Activated CD8-positive, alpha-beta T cell treated with anti-CD3 and anti-CD28 coated beads, Interleukin-2, amount 10 ng/mL, durations not matched to agents 7 days and 5 days (primary cell): ENCODE measurements at regions not wholly inside any gene's neighbourhood (a gene's known extent, or its start where the extent isn't known, plus 50 kb on each side); places are given as distances from the start of the nearest gene placed in this dataset.
A peak's percentile ranks its signal among the peaks of the same experiment; 100 is the strongest.
"Not testable (repeated sequence)": the region's sequence is repeated elsewhere in the genome, so short reads cannot be mapped to it uniquely, and the experiment has no call there.

Experiments
- ATAC-seq: fragments of 150-1000 bp; cut with Tn5 transposase; one replicate; pipeline ENCODE4 v1.10.0; 2021; ENCODE audit warnings: moderate library complexity
- CTCF ChIA-PET: fragments of 350-600 bp; sonication (Branson Sonifier 250); formaldehyde crosslinking; loops from one replicate; lab custom pipeline; 2021; ENCODE audit warnings: antibody characterized with exemption; lab: Charles Lee
- POLR2A ChIA-PET: fragments of 350-600 bp; sonication (Branson Sonifier 250); formaldehyde crosslinking; loops from one replicate; lab custom pipeline; 2021; ENCODE audit warnings: antibody characterized with exemption; lab: Charles Lee
- DNase-seq: peaks from one replicate; pipeline ENCODE4 v3.0.0-alpha.2; 2020
- H3K27ac Mint-ChIP-seq: one replicate; pipeline ENCODE4 v1.8.0; 2021; ENCODE audit warnings: mild to moderate bottlenecking, mixed read lengths
- H3K27me3 Mint-ChIP-seq: one replicate; pipeline ENCODE4 v1.8.0; 2021; ENCODE audit warnings: low read depth, mixed read lengths
- H3K36me3 Mint-ChIP-seq: one replicate; pipeline ENCODE4 v1.8.0; 2021; ENCODE audit warnings: low read depth, mixed read lengths
- H3K4me1 Mint-ChIP-seq: one replicate; pipeline ENCODE4 v1.8.0; 2021; ENCODE audit warnings: low read depth, mixed read lengths
- H3K4me3 Mint-ChIP-seq: one replicate; pipeline ENCODE4 v1.8.0; 2021; ENCODE audit warnings: mild to moderate bottlenecking, mixed read lengths
- H3K9me3 Mint-ChIP-seq: one replicate; pipeline ENCODE4 v1.8.0; 2022; ENCODE audit warnings: mixed read lengths; ENCODE audit not compliant: insufficient read depth

- DNase-seq (no peak), ATAC-seq (no peak)
- Mint-ChIP-seq H3K9me3 (no peaks in the 10 kb centered on the region), H3K27me3 (peaks cover 7% of the 10 kb centered on the region), H3K4me1 (no peaks in the 10 kb centered on the region), H3K27ac (no peak overlapping the region), H3K4me3 (no peak overlapping the region), H3K36me3 (no peaks in the 10 kb centered on the region)
- ChIA-PET CTCF (interaction anchor here (0.8 to 3.8 kb wide), 4 partner anchors 9 to 44 kb away, joined by 3 to 14 read pairs (median 8); no protein-coding TSS in a partner anchor), POLR2A (no interaction called here)
These were observed 247.3 kb downstream of the S1PR1 start for GRCh38 chr1:101483982-101484688.

- Mint-ChIP-seq H3K36me3 (no peaks in the 10 kb centered on the region), H3K27ac (no peak overlapping the region), H3K27me3 (peaks cover 7% of the 10 kb centered on the region), H3K4me1 (no peaks in the 10 kb centered on the region), H3K4me3 (no peak overlapping the region), H3K9me3 (peaks cover 4% of the 10 kb centered on the region)
- ATAC-seq (no peak), DNase-seq (no peak)
- ChIA-PET CTCF (interaction anchor here (0.7 to 3.8 kb wide), 6 partner anchors 8 to 127 kb away, joined by 3 to 14 read pairs (median 3); no protein-coding TSS in a partner anchor), POLR2A (no interaction called here)
These were observed 248.0 kb downstream of the S1PR1 start for GRCh38 chr1:101484689-101485338.

GRCh38 chr1:101485712-101486111, 248.9 kb downstream of the S1PR1 start:
- ChIA-PET CTCF (interaction anchor here (0.7 to 3.8 kb wide), 4 partner anchors 8 to 128 kb away, joined by 3 to 14 read pairs (median 8); no protein-coding TSS in a partner anchor), POLR2A (no interaction called here)
- no peak for DNase-seq
- Mint-ChIP-seq H3K36me3 (no peaks in the 10 kb centered on the region), H3K9me3 (peaks cover 8% of the 10 kb centered on the region), H3K4me1 (no peaks in the 10 kb centered on the region), H3K27ac (no peak overlapping the region), H3K4me3 (no peak overlapping the region), H3K27me3 (peaks cover 4% of the 10 kb centered on the region)
- no peak for ATAC-seq

GRCh38 chr1:101492144-101492543, 255.3 kb downstream of the S1PR1 start:
- H3K9me3 Mint-ChIP-seq, H3K27ac Mint-ChIP-seq, H3K4me3 Mint-ChIP-seq, H3K27me3 Mint-ChIP-seq, H3K36me3 Mint-ChIP-seq, ATAC-seq, H3K4me1 Mint-ChIP-seq, DNase-seq, POLR2A ChIA-PET, CTCF ChIA-PET: not testable (repeated sequence)

GRCh38 chr1:101493920-101494319, 257.1 kb downstream of the S1PR1 start:
- POLR2A ChIA-PET, DNase-seq, H3K27ac Mint-ChIP-seq, H3K4me3 Mint-ChIP-seq, H3K9me3 Mint-ChIP-seq, ATAC-seq, H3K27me3 Mint-ChIP-seq, H3K4me1 Mint-ChIP-seq, H3K36me3 Mint-ChIP-seq: not testable (repeated sequence)
- CTCF ChIA-PET = interaction anchor here (0.6 to 1.9 kb wide), 3 partner anchors 12 to 1477 kb away, joined by 3 to 6 read pairs (median 4); no protein-coding TSS in a partner anchor

- H3K27ac Mint-ChIP-seq = no peak overlapping the region
- peaks cover 2% of the 10 kb centered on the region for H3K27me3 Mint-ChIP-seq
- no peak for ATAC-seq
- POLR2A ChIA-PET = no interaction called here
- H3K4me1 Mint-ChIP-seq = no peaks in the 10 kb centered on the region
- no peak overlapping the region for H3K4me3 Mint-ChIP-seq
- CTCF ChIA-PET = interaction anchor here (1.0 kb wide), 1 partner anchor 10 kb away, joined by 4 read pairs; no protein-coding TSS in a partner anchor
- H3K9me3 Mint-ChIP-seq = no peaks in the 10 kb centered on the region
- no peak for DNase-seq
- H3K36me3 Mint-ChIP-seq = no peaks in the 10 kb centered on the region
These were observed 259.3 kb downstream of the S1PR1 start for GRCh38 chr1:101496109-101496508.

- no peaks in the 10 kb centered on the region for H3K36me3 Mint-ChIP-seq
- ATAC-seq (no peak), DNase-seq (no peak)
- no peaks in the 10 kb centered on the region for H3K9me3 Mint-ChIP-seq
- peaks cover 4% of the 10 kb centered on the region for H3K27me3 Mint-ChIP-seq
- POLR2A ChIA-PET = no interaction called here
- no peaks in the 10 kb centered on the region for H3K4me1 Mint-ChIP-seq
- H3K4me3 Mint-ChIP-seq = no peak overlapping the region
- CTCF ChIA-PET = no interaction called here
- H3K27ac Mint-ChIP-seq = no peak overlapping the region
These were observed 261.2 kb downstream of the S1PR1 start for GRCh38 chr1:101497881-101498559.

GRCh38 chr1:101504106-101504505, 267.3 kb downstream of the S1PR1 start:
- H3K4me3 Mint-ChIP-seq, H3K4me1 Mint-ChIP-seq, H3K36me3 Mint-ChIP-seq, POLR2A ChIA-PET, DNase-seq, ATAC-seq, H3K27ac Mint-ChIP-seq, H3K9me3 Mint-ChIP-seq: not testable (repeated sequence)
- CTCF ChIA-PET = interaction anchor here (8.4 kb wide), 1 partner anchor 16 kb away, joined by 52 read pairs; no protein-coding TSS in a partner anchor
- H3K27me3 Mint-ChIP-seq = peaks cover 11% of the 10 kb centered on the region

GRCh38 chr1:101505240-101505639, 268.4 kb downstream of the S1PR1 start:
- H3K27ac Mint-ChIP-seq, DNase-seq, ATAC-seq, POLR2A ChIA-PET, H3K9me3 Mint-ChIP-seq, H3K36me3 Mint-ChIP-seq, H3K4me1 Mint-ChIP-seq, H3K4me3 Mint-ChIP-seq: not testable (repeated sequence)
- H3K27me3 Mint-ChIP-seq = peaks cover 11% of the 10 kb centered on the region
- CTCF ChIA-PET = interaction anchor here (1.1 to 8.4 kb wide), 12 partner anchors 11 to 196 kb away, joined by 3 to 52 read pairs (median 6); no protein-coding TSS in a partner anchor

GRCh38 chr1:101506541-101507164, 269.8 kb downstream of the S1PR1 start:
- H3K27me3 Mint-ChIP-seq = peaks cover 14% of the 10 kb centered on the region
- POLR2A ChIA-PET = no interaction called here

GRCh38 chr1:101507547-101507971, 270.7 kb downstream of the S1PR1 start:
- Mint-ChIP-seq H3K9me3 (no peaks in the 10 kb centered on the region), H3K4me3 (no peak overlapping the region), H3K27me3 (peaks cover 15% of the 10 kb centered on the region), H3K4me1 (no peaks in the 10 kb centered on the region), H3K36me3 (no peaks in the 10 kb centered on the region), H3K27ac (no peak overlapping the region)
- POLR2A ChIA-PET = no interaction called here
- CTCF ChIA-PET = interaction anchor here (0.7 to 8.4 kb wide), 6 partner anchors 13 to 198 kb away, joined by 3 to 52 read pairs (median 10); no protein-coding TSS in a partner anchor
- ATAC-seq = no peak
- no peak for DNase-seq

More at GRCh38 chr1:101506541-101507164, 269.8 kb downstream of the S1PR1 start:
- Mint-ChIP-seq H3K36me3 (no peaks in the 10 kb centered on the region), H3K27ac (no peak overlapping the region), H3K9me3 (no peaks in the 10 kb centered on the region), H3K4me1 (no peaks in the 10 kb centered on the region), H3K4me3 (no peak overlapping the region)
- peak; percentile 57 for ATAC-seq
- peak; percentile 62 for DNase-seq
- CTCF ChIA-PET = interaction anchor here (0.6 to 8.4 kb wide), 25 partner anchors 11 to 685 kb away, joined by 3 to 52 read pairs (median 4); no protein-coding TSS in a partner anchor
